ENCODE measurements at regions not wholly inside any gene's neighbourhood (a gene's known extent, or its start where the extent isn't known, plus 50 kb on each side); places are given as distances from the start of the nearest gene placed in this dataset.
A peak's percentile ranks its signal among the peaks of the same experiment; 100 is the strongest.

GRCh38 chr3:66693461-66694031, 192.7 kb upstream of the LRIG1 start:
- DNase-seq (ENCODE audit: low read depth in 2 of 2), result peak; percentile 33 to 35
- H3K4me3 ChIP-seq (replicated peaks in 1 of 2; ENCODE audit: low read depth in 2 of 2, low read length in 2 of 2), result no peak overlapping the region
- TF ChIP-seq CTCF (IDR thresholded peaks at IDR 0.05; ENCODE audit: low read depth, low read length), result no peak

- DNase-seq (ENCODE audit: low read depth in 2 of 2), result no peak
- no peak overlapping the region for H3K4me3 ChIP-seq (replicated peaks in 1 of 2; ENCODE audit: low read depth in 2 of 2, low read length in 2 of 2)
- no peak for TF ChIP-seq CTCF (IDR thresholded peaks at IDR 0.05; ENCODE audit: low read depth, low read length)
These were observed 201.3 kb upstream of the LRIG1 start for GRCh38 chr3:66702126-66702525.

- TF ChIP-seq CTCF (IDR thresholded peaks at IDR 0.05; ENCODE audit: low read depth, low read length), result no peak
- DNase-seq (ENCODE audit: low read depth in 2 of 2), result peak in 1 of 2 donors; percentile 37
- no peak overlapping the region for H3K4me3 ChIP-seq (replicated peaks in 1 of 2; ENCODE audit: low read depth in 2 of 2, low read length in 2 of 2)
These were observed 202.7 kb upstream of the LRIG1 start for GRCh38 chr3:66703501-66703900.

- no peak for DNase-seq (ENCODE audit: low read depth in 2 of 2)
- no peak for TF ChIP-seq CTCF (IDR thresholded peaks at IDR 0.05; ENCODE audit: low read depth, low read length)
- no peak overlapping the region for H3K4me3 ChIP-seq (replicated peaks in 1 of 2; ENCODE audit: low read depth in 2 of 2, low read length in 2 of 2)
These were observed 204.3 kb upstream of the LRIG1 start for GRCh38 chr3:66705076-66705475.

GRCh38 chr3:66706890-66707289, 206.1 kb upstream of the LRIG1 start:
- no peak overlapping the region for H3K4me3 ChIP-seq (replicated peaks in 1 of 2; ENCODE audit: low read depth in 2 of 2, low read length in 2 of 2)
- no peak for DNase-seq (ENCODE audit: low read depth in 2 of 2)
- TF ChIP-seq CTCF (IDR thresholded peaks at IDR 0.05; ENCODE audit: low read depth, low read length), result no peak

- TF ChIP-seq CTCF (IDR thresholded peaks at IDR 0.05; ENCODE audit: low read depth, low read length), result no peak
- no peak overlapping the region for H3K4me3 ChIP-seq (replicated peaks in 1 of 2; ENCODE audit: low read depth in 2 of 2, low read length in 2 of 2)
- DNase-seq (ENCODE audit: low read depth in 2 of 2), result no peak
These were observed 208.7 kb upstream of the LRIG1 start for GRCh38 chr3:66709532-66709931.

- H3K4me3 ChIP-seq (replicated peaks in 1 of 2; ENCODE audit: low read depth in 2 of 2, low read length in 2 of 2), result no peak overlapping the region
- TF ChIP-seq CTCF (IDR thresholded peaks at IDR 0.05; ENCODE audit: low read depth, low read length), result no peak
- DNase-seq (ENCODE audit: low read depth in 2 of 2), result no peak
These were observed 211.4 kb upstream of the LRIG1 start for GRCh38 chr3:66712210-66712609.

Data from cardiac fibroblast (primary cell).